ENCODE measurements at regions not wholly inside any gene's neighbourhood (a gene's known extent, or its start where the extent isn't known, plus 50 kb on each side); places are given as distances from the start of the nearest gene placed in this dataset.

DNA sequence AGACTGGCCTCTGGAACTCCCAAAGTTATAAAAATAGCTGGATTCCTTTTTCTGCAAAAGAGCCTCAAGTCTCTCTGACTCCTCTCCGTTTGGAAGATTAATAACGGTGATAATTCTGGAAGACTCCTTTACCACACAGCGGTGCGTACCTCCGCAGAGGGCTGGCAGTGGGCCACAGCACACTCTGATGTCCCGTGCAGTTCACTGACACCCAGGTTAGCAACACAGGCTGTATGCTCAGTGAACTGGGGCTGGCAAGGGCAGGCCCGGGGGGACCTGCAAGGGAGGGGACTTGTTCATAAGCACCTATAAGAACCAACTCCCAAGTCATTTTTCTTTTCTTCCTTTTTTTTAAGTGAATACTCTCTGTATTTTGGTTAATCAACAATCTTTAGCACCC, 120.3 kb upstream of the TJP1 start:
- H3K27ac ChIP-seq (ENCODE audit: insufficient read length, low read depth, low read length): no peak overlapping the region
- DNase-seq: no peak
- no peak overlapping the region for H3K4ac ChIP-seq (ENCODE audit: low read depth, low read length)
- no peak overlapping the region for H3K14ac ChIP-seq (ENCODE audit: insufficient read depth, low read length)
- no peak overlapping the region for H4K91ac ChIP-seq (ENCODE audit: insufficient read length, low read depth, low read length)
- H4K20me1 ChIP-seq (ENCODE audit: control insufficient read depth, insufficient read depth, insufficient read length): no peaks in the 10 kb centered on the region
- no peaks in the 10 kb centered on the region for H3K4me1 ChIP-seq (ENCODE audit: insufficient read depth, low read length)
- H3K9ac ChIP-seq (ENCODE audit: extremely low read depth, insufficient read length, low read length): no peak overlapping the region
- no peak for TF ChIP-seq CTCF (conservative IDR thresholded peaks at IDR 0.05)
- H3K79me2 ChIP-seq (ENCODE audit: insufficient read depth, low read length): no peaks in the 10 kb centered on the region
- Mint-ChIP-seq H3K36me3 (ENCODE audit: insufficient read depth in 1 of 3, low read depth in 3 of 3) (no peaks in the 10 kb centered on the region), H3K9me3 (no peaks in the 10 kb centered on the region), H3K27ac (no peak overlapping the region; a peak in 1 of 7 replicates), H3K27me3 (ENCODE audit: low read depth) (no peaks in the 10 kb centered on the region), H3K4me3 (no peak overlapping the region), H3K4me1 (no peaks in the 10 kb centered on the region)
- WGBS (ENCODE audit: extremely low coverage, insufficient read length, low lambda C conversion rate): no CpG with 5 or more reads among the region's 7 CpGs
- H2BK20ac ChIP-seq (ENCODE audit: low read depth, low read length, poor library complexity, severe bottlenecking): no peak overlapping the region
- no peak overlapping the region for H3T11ph ChIP-seq (ENCODE audit: low read length)
- no peak overlapping the region for H4K5ac ChIP-seq (ENCODE audit: insufficient read length, low read depth, low read length)
- H2BK5ac ChIP-seq (ENCODE audit: insufficient read length, low read length): no peak overlapping the region
- H3K4me2 ChIP-seq (ENCODE audit: insufficient read depth, insufficient read length, low read length): no peak overlapping the region
- H2BK12ac ChIP-seq (ENCODE audit: insufficient read length, low read depth, low read length): no peak overlapping the region
- no peak overlapping the region for H3K23ac ChIP-seq (ENCODE audit: insufficient read length, low read depth, low read length)
- no peak overlapping the region for H2BK120ac ChIP-seq (ENCODE audit: low read depth, low read length, poor library complexity, severe bottlenecking)
- H2AK5ac ChIP-seq (ENCODE audit: insufficient read length, low read length): no peak overlapping the region
- H3K18ac ChIP-seq (ENCODE audit: insufficient read length, low read depth, low read length): no peak overlapping the region
- H2AFZ ChIP-seq (ENCODE audit: low read length): no peak overlapping the region
- H3K27me3 ChIP-seq (ENCODE audit: insufficient read depth, low read length): no peaks in the 10 kb centered on the region
- no peaks in the 10 kb centered on the region for H3K9me3 ChIP-seq (ENCODE audit: control insufficient read depth, low read depth, low read length)
- H2BK15ac ChIP-seq (ENCODE audit: low read depth, low read length): no peak overlapping the region
- H3K79me1 ChIP-seq (ENCODE audit: insufficient read depth, low read depth, low read length, poor library complexity, severe bottlenecking): no peaks in the 10 kb centered on the region
- no peak overlapping the region for H4K8ac ChIP-seq (replicated peaks; ENCODE audit: insufficient read length, low read depth, low read length)
- no peak overlapping the region for H3K56ac ChIP-seq (ENCODE audit: insufficient read length, low read depth, low read length)
- H3K23me2 ChIP-seq (ENCODE audit: insufficient read length, low read depth, low read length, poor library complexity, severe bottlenecking): no peaks in the 10 kb centered on the region
